ENCODE measurements at regions not wholly inside any gene's neighbourhood (a gene's known extent, or its start where the extent isn't known, plus 50 kb on each side); places are given as distances from the start of the nearest gene placed in this dataset.

DNA sequence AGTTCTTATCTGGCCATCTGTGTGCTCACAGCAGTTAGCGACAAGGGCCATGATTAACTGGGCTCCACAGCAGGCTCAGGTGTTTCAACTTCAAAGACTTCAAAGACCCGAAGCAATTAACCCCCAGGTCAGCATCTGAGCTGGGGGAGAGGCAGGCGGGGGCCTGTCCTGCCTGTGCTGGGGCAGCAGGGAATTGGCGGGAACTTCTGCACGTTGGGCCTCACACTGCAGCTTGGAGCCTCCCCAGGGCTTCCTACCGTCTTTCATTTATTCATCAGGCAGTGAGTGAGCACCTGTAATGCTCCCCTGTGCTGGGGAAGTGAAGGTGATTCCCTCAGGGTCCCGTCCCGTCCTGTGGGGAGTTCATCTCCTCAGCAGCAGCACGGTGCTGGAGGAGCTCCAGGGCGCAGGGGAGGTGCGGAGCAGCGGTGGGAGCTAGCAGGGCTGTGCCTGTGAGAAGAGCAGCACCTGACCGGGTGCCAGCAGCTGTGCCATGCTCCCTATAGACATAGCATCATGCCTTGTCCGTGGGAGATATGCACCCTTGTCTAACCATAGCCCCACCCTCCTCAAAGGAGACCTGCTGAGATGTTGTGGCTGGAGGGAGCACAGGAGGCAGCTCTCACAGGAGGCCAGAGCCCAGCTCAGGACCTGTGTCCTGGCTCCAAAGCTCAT is 51.8 kb upstream of the FRMD1 start:
- no peak for DNase-seq

DNA sequence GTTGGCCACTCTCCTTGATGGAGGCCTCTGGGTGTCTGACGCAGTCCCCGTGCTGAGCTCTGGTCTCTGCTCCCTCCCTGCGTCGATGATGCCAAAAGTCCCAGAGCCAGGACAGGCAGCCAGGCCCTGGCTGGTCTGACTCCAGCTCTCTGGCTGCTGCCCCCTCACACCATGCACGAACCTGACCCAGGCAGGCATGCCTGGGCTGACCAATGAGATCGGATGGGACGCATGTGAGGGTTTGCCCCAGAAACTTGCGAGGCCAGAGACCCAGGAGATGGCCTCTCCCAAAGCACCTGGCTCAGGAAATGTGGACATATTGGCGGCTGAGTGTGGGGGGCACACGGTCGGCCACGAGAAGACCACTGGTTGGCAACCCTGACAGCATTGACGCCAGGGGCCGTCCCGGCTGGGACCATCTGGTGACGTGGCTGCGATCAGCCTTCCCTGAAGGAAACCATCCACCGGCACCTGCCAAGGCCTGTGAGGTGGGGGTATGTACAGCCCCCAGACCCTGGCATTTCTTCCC is 51.2 kb upstream of the FRMD1 start:
- DNase-seq, result no peak

DNA sequence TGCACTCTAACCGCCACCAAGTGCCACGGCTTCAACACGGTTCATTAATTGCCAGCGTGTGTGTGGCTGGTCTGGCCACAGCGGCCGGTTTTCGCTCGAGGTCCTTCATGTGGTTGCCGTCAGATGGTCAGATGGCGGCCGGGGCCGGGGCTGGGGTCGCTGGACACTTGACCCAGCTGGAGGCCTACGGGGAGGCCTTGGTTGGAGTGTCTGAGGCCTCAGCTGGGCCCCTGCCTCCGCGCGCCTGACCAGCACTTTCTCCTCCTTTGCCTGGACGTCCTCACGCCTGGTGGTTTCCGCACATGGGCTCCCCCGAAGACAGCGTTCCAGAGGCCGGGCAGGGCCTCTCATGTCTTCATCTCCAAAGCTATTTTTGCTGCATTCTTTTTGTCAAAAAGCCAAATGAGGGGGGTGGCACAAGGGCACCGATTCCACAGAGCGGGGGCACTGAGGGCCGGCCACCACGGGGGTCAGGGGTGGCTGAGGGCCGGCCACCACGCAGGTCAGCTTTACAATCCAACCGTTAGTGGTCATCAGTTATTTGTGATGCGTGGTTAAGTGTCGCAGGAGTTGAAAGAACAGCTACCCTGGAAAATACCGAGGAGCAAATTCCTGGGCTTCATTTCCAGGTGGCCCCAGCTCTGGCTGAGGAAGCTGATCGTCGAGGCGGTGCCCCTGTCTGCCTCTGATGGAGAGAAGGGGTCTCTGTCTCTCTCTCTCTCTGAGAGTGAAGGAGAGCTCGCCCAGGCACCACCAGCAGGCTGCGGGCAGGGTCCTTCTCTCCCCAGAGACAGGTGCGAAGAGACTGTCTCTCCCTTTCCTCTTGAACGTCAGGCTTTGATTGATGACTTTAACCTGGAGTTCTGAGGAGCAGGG is 50.5 kb upstream of the FRMD1 start:
- DNase-seq, result no peak

- no peak for DNase-seq
Measured at GRCh38 chr6:168128631-168129291, 49.7 kb upstream of the FRMD1 start.

Measured in CD4-positive, alpha-beta T cell treated with Interleukin-4 for 1 hour (primary cell).